Fibroblast of lung (primary cell): ENCODE measurements at regions not wholly inside any gene's neighbourhood (a gene's known extent, or its start where the extent isn't known, plus 50 kb on each side); places are given as distances from the start of the nearest gene placed in this dataset.

ENCODE experiments used
- CTCF ChIP-seq, 2 donors: IDR thresholded peaks in 1 of 2; conservative IDR thresholded peaks in 1 of 2; 1 replicate in 1 of 2; 2 replicates in 1 of 2; pipeline ENCODE4 v1.5.1; 2011 to 2012; ENCODE audit warnings: low read length in 2 of 2, control low read depth in 1 of 2, inconsistent platforms in 1 of 2, low read depth in 1 of 2, mild to moderate bottlenecking in 1 of 2
- EZH2 ChIP-seq: IDR thresholded peaks from 2 replicates; pipeline ENCODE4 v1.5.1; 2012; ENCODE audit warnings: low read length, control low read depth, mild to moderate bottlenecking; ENCODE audit errors: missing control alignments

DNA sequence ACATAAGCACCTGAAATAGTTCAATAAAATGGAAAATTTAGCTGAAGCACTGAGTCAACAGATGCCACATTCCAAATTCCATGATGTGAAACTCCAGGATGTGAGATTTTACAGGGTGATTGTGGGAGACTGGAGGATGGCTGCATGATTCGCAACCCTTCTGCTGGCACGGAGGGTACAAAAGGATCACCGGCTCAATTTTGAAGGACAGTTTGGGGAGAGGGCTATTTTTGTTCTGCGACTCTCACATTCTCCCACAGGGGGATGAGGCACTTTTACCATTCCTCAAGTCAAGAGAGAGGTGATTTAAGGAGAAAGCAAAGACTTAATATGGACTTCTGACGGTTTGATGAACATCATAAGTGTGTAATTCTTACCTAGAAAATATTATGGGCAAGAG, 138.1 kb upstream of the CWC22 start:
- TF ChIP-seq EZH2 (no peak), CTCF (conservative IDR thresholded peaks at IDR 0.05 in 1 of 2, IDR thresholded peaks at IDR 0.05 in 1 of 2; ENCODE audit: low read depth in 1 of 2, low read length in 2 of 2) (no peak)
